ENCODE measurements at regions not wholly inside any gene's neighbourhood (a gene's known extent, or its start where the extent isn't known, plus 50 kb on each side); places are given as distances from the start of the nearest gene placed in this dataset.

DNA sequence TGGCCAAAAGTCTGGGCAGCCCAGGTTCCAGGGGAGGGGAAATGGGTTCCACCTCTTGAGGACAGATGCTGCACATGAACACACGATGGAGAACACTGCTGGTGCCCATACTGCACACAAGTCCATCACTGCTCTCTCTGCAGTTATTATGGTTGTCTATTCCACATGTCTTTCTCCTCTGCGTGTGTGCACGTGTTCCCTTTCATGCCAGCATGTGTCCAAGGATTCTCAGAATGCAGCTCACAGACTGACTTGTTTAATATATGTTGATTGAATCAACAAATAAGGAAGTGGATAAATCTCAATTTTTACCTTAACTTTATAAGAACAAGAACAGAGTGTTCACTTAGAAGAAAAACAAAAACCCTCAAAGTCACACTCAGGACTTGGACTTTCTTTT lies 158.9 kb downstream of the FNDC1 start:
- no peak for DNase-seq

DNA sequence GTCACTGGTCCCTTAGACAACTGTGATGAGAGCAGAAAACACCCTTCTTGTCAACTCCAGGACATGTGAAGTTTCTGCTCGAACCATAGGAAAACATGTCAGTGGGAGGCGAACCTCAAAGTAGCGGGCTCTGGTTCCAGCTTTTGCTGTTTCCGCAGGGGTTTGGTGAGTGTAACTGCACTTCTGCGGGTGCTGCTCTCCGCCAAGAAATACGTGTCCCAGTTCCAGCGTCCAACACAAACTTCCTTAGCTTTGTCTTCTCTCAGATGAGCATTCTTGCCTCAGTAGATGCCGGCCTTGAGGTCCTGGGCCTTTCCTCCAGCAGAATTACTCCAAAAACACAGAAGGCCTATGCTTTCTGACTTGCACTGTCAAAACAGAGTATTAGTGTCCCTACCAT lies 156.3 kb downstream of the FNDC1 start:
- DNase-seq: no peak

DNA sequence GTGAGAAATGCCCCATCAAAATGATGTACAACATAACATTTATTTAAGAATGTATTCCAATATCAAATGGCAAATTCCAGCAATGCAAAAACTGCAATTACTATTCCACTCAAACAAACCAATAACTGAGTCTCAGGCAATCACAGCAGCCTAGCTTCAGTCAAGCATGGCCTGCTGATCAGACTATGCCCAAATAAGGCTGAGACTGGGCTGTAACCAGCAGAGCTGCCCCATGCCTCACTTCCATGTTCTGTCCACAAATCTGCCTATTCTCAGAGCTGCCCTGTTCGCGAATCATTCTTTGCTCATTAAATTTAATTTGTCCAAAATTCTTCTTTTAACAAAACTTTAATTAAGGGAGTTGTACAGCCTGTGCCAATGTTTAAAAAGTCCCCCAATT lies 155.4 kb downstream of the FNDC1 start:
- no peak for DNase-seq
